HG02981 (cell line): ENCODE measurements at regions not wholly inside any gene's neighbourhood (a gene's known extent, or its start where the extent isn't known, plus 50 kb on each side); places are given as distances from the start of the nearest gene placed in this dataset.
A peak's percentile ranks its signal among the peaks of the same experiment; 100 is the strongest.
"Not testable (repeated sequence)": the region's sequence is repeated elsewhere in the genome, so short reads cannot be mapped to it uniquely, and the experiment has no call there.

Source experiments
- ATAC-seq: cut with Tn5 transposase; IDR thresholded peaks from one replicate; pipeline ENCODE4 v1.9.1; 2021; ENCODE audit warnings: mild to moderate bottlenecking, moderate library complexity; ENCODE audit not compliant: unreplicated experiment

DNA sequence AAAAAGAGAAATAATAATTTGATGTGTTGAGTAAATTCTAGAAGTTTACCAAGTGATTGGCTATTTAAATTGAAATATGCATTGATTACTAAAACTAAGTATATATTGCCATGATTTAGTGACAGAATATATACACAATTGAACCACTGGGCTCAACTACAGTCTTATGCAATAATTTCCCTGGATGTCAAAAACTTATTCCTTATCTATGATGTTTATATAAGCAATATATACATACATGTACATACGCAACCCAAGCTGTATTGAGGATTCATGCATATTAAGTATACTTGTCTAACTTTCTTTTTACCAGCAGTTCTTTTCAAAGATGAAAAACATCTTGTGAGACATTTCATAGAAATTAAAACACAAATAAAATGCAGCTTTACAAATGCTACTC is 165.8 kb downstream of the ZIC4 start:
- ATAC-seq: no peak

DNA sequence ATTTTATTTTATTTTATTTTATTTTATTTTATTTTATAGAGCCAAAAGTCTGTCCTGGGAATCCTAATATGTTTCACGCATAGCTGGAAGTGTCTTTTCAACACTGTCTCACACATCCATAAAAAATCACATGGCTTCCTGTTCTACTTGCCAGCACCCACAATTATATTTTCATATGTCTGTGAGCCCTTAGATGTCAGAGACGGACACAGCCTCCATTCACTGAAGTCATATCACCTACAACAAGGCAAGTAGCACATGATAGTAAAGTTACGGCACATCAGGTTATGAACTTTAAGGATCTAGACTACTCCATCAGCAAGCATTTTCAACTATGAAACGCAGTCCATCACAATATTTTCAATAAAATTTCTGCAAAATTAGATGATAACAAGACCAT is 168.4 kb downstream of the ZIC4 start:
- ATAC-seq: no peak

DNA sequence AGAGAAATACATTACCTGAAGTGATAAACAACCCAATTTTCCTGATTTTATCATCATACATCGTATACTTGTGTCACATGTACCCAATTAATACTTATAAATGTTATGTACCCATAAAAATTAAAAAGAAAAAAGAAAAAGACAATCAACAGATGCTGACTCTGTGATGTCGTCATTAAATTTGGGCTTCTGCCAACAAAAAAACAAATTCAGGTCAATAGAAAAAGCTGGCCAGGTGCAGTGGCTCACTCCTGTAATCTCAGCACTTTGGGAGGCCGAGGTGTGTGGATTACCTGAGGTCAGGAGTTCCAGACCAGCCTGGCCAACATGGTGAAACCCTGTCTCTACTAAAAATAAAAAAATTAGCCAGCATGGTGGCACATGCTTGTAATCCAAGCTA is 174.4 kb downstream of the ZIC4 start:
- not testable (repeated sequence) for ATAC-seq

DNA sequence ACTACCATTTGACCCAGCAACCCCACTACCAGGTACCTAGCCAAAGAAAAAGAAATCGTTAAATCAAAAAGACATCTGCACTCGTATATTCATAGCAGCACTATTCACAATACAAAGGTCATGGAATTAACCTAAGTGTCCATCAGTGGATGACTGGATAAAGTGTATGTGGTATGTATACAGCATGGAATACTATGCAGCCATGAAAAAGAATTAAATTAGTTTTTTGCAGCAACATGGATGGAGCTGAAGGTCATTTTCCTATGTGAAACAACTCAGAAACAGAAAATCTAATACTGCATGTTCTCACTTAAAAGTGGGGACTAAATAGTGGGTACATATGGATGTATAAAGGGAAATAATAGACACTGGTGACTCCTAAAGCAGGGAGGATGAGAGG is 175.2 kb downstream of the ZIC4 start:
- ATAC-seq: no peak

DNA sequence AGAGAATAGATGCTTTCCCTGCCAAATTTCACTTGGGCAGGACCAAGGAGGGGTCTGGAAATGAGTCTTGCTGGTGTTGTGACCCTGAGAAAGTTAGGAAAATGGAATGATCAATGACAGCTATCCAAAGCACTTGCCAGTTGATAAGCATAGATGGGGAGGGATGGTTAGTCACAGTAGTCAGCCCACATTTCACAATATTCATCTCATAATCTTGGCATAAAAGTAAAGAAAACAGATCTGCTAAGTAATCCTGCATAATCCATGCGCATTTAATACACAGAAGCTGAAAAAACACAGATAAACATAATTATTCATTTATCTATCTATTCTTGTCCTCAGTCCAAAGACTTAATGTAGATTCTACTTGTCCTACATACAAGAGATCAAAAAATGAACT is 184.1 kb downstream of the ZIC4 start:
- no peak for ATAC-seq

DNA sequence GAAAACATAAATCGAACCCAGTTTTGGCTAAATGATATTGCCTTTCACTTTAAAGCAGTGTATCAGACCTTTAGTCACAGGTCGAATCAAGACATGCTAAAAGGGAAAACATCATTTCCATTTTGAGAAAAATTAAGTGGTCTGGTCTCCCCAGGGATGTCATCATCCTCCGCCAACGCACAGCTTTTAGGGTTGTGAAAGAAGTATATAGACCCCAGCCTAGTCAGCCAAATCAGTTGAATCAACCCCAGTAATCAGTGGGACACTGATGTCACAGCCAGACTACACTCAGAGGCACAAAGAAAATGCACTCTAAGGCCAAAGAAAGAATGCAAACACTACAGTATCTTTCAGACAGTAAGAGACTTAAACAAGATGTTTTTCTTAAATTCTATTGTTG is 187.4 kb downstream of the ZIC4 start:
- no peak for ATAC-seq

DNA sequence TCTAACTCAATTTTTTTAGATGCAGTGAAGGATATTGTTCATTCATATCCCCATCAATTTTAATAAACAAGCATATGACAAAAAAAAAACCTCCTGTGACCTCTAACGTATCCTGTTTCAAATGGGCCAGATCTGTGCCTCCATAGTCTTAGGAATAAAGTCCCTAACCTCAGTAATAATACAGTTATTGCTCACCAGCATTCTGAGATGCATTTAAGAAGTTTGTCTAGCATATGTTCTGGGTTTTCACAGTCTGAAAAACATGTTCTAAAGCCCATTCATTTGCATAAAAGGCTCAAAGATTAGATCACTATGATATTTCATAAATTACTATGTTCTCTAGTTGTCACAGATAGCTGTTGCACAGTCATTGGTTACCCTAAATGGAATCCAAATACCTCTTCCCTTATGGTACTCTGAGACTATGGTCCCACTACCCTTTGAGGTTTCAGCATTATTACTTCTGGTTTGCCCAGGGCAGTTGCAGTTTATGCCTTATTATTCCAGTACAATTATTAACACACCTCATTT is 190.1 kb downstream of the ZIC4 start:
- no peak for ATAC-seq

DNA sequence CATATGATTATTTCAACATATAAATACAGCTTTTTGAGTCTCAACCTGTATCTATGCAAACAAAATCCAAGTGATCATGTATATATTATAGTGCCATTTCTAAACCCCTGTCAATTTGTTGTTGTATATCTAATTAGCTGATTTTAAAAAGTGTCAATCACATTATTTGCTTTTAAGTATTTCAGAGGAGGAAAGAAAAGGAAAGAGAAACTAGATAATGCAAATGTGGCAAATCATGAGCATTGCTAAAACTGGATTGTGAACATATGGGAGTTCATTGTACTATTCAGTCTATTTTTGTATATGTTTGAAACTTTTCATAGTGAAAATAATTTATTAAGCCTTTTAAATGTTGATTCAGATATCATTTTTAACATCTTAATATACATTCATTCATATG is 190.7 kb downstream of the ZIC4 start:
- ATAC-seq: no peak

DNA sequence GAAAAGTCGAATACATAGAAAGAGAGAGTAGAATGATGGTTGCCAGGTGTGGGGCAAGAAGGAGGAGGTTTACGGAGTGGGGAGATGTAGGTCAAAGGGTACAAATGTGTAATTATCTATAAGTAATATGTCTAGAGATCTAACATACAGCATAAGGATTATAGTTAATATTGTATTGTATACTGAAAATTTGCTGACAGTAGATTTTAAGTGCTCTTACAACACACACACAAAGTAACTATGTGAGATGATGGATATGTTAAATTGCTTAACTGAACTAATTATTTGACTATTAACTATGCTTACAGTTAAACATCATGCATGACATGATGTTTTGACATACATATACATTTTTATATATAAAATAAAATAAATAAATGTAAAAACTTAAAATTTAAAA is 192.7 kb downstream of the ZIC4 start:
- no peak for ATAC-seq

DNA sequence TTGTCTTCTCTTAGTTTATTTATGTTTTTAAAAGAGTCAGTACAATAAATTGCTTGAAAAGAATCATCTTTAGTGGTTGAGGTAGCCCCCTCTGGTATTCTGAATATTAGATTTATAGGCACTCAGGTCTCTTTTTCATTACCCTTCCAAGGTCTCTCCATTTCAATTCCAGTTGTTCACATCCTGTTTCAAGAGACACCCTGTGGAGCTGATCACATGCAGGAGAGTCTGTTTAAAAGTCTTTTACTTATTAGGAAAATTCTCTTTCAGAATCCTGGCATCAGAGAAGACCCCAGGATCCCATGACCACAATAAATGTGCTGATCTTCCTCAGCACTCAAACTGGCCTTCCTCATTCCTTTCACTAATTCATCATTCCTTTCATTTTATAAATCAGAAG is 195.7 kb downstream of the ZIC4 start:
- ATAC-seq: no peak

DNA sequence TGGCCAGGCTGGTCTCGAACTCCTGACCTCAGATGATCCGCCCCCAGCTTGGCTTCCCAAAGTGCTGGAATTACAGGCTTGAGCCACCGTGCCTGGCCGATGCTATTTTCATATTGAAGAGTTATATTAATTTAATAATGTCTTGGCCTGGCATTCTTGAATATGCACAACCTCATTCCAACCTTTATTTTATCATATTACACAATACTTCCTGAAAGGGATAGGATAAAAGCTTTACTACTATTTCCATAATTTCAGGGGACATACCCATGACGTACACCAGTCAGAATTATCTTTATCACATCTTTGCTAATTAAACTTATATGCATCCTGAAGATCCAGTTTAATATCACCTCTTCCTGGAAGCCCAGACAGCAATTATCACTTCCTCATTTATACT is 205.3 kb downstream of the ZIC4 start:
- ATAC-seq: no peak

DNA sequence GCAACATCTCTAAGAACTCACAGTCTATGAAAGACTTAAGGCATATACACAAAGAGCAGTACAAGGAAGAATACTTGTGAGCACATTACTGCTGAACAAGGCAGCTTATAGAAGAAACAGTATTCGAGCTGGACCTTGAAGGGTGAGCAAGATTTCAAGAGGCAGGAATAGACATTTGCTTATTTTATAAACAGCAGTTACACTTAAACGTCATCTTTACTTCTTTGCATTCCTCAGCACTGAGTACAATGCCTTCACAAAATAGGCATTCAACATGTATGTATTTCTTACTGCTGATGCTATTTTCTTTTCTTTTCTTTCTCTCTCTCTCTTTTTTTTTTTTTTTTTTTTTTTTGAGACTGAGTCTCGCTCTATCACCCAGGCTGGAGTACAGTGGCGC is 205.8 kb downstream of the ZIC4 start:
- ATAC-seq: no peak

DNA sequence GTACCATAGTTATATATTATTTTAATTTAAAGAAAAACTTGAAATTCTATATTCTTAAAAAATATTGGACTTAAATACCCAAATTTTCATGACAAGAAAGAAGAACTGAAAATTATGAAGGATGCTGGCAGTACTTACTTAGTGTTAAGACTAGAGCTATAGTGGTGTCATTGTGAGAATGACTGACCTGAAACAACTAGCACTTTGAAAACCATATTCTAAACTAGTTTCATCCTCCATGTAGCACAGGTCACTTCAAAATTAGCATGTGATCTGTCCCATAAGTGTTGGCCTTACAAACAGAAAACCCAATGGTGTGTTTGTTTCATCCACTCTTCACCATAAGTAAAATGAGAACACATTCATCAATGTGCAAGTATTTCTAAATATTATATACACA is 208.6 kb downstream of the ZIC4 start:
- no peak for ATAC-seq

DNA sequence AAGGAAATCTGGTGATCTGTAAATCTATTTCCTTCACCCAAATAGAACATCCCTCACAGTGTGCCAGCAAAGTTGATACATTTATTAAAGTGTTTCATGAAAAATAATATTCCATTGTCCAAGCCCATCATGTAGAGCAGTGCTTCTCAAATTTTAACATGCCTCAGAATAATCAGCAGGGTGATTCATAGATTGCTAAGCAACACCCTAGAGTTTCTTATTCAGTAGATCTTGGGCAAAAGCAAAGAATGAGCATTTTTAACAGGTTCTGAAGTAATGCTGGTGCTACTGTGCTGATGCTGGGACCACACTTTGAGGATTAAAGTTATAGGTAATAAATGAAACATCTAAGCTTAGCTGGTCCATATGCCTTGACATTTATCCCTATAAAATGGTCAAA is 210.5 kb downstream of the ZIC4 start:
- ATAC-seq: no peak

DNA sequence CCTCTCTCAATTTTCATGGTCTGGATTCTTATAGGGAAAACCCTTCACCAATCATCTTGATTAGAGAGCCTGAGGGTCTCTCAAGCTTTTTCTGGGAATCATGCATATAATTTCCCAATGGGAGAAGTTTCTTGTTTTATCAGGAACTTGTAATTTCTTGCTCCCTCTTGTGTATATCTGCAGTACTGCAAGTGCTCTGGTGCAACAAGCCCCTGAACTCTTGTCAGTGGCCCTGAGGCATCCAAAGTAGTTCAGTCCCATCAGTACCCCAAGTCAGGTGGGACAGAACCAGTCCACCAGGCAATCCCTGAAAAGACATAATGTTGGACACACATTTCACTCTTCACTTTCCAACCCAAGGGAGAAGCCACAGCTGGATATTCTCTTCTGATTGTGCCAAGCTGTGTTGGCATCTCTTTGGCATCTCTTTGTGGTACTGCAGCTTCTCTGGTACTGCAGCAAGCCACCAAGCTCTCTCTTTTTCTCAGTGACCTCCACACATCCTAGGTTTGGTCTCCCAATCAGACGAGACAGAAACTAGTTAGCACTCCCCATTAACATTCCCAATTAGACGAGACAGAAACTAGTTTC is 214.5 kb downstream of the ZIC4 start:
- ATAC-seq: peak; percentile 74

DNA sequence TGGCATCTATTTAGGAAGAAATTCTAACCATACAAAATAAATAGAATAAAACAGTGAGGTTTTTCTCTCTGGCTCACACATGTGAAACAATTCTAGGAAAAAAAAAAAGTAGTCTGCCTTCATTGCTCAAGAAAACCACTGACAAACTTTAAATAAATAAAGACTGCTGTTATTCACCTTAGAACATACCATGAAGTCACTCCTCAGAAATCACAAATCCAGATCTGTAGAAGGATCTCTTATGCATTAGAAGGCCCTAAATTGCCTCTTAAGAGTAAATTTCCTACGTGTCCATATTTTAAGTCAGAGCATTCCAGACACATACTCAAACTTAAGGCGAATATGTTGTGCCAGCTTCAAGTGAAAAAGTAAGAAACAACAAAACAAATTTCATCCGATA is 217.3 kb downstream of the ZIC4 start:
- ATAC-seq: no peak

DNA sequence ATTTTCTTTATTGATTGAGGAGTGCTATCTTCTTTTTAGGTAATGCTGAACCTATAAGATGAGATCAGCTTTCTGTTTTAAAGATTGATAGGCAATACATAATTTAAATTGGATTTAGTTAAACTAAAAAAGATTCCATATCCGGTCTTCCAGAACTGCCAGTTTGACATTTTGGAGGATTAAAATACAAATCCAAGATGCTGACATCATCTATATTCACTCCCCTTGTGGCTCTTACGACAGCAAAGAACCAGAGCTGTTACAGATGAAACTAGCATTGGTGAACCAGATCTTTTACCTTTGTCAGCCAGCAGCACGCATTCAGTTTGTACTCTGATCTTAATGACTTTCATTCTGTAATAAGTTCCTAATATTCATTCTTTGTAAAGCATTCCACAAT is 218.7 kb downstream of the ZIC4 start:
- no peak for ATAC-seq

DNA sequence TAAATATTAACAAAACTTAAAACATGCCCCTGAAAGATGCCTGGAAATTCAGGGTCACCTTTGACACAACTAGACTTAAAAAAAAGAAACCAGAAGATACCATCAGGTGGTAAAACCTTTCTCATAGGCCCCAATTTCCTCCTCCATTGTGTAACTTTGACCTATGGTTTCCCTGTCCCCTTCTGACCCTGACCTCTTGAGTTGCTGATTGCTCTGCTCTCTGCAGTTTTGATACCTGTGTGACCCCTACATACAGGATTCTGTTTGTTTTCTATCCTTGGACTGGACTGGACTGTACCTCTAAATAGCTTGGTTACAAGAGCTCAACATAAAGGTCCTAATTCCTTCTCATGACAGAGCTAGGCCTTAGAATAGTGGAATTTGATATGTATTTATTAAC is 220.6 kb downstream of the ZIC4 start:
- no peak for ATAC-seq

DNA sequence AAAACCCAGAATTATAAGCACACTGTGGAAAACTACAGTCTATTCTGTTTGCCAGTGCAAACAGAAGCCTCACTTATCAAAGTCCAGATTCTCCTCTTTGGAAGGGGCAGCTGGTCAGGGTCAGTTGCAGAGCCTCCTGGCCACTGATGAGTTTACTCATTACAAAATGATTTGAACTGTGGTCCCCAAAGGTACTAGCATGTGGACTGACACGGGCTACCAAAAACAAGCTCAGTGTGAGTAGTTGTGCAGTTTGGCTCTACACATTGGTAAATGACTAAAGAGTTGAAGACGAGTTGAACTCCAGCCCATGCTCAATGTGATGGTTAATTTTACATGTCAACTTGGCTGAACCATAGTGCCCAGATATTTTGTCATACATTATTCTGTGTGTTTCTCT is 221.5 kb downstream of the ZIC4 start:
- ATAC-seq: no peak

DNA sequence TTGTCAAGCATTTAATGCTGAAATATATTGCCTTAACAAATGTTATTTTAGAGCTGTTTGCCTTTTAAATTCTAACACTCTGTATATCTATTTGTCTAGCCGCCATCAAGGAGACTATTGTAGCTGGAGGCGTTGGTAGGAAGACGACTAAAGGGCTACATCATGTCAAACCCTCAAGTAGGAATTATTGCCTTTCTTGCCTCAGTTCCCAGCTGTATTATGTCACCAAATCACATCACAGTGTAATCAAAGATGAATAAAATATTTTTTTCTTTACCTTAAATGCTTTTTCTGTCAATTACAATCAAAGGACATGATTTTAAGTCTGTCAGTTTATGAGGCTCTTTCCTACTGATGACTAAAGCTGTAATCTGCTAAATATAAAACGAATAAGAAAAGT is 233.1 kb downstream of the ZIC4 start:
- no peak for ATAC-seq

DNA sequence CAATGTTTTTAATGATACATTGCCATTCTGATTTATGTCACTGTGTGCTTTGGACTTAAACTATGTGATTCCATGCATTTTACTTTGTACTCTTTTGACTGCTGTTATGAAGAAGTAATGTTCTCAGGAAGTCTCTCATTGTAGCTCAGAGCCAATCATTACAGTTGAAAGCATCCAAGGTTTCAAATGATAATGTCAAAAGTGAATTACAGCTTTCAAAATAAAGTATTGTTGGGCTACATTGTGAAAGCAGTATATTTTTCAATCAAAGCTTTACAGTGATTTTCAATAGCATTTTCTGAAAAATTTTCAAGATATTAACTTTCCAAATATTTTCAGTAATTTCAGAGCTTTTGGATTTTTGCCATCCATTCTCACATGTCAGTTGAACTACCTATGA is 243.6 kb downstream of the ZIC4 start:
- no peak for ATAC-seq

DNA sequence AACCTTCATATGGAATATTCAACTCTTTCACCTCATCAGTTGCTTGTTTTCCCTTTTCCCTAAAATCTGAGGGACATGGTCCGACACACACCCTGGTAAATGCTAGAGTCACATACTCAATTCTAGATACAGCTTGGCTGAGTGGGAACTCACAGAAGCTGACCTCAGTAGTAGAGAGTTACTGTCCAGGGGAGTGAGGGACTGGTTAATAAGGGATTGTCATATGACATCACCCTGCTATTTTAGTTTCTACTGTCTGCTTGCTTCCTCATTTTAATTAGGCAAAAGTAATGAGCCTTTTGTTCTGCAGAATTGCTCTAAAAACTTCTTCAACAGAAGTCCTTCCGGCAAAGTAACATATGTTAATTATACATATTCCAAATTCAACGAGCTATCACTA is 244.5 kb downstream of the ZIC4 start:
- no peak for ATAC-seq

DNA sequence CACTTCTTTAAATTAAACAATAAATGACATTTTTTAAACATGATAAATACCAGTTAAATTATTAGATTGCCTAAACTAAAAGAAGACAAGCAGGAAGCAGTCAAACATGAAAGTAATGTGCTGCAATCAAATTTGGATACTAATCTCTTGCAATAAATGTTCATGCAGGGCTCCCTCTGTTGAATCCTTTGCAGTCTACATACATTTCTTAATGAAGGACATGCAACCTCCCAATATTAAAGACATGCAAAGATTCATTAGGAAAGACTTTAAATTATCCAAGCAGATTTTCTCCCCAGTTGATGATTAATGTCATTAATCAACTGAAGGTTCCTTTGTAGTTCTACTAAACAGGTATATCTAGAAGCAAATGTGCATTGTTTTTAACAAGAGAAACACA is 245.4 kb downstream of the ZIC4 start:
- ATAC-seq: no peak

DNA sequence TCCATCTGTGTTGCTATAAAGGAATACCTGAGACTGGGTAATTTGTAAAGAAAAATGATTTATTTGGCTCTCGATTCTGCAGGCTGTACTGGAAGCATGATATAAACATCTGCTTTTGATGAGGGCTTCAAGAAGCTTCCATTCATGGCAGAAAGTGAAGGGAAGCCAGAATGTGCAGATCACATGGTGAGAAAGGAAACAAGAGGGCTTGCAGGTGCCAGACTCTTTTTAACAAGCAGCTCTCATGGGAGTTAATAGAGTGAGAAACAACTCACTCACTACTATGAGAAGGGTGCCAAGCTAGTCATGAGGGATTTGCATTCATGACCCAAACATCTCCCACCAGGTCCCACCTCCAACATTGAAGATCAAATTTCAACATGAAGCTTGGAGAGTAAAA is 247.2 kb downstream of the ZIC4 start:
- no peak for ATAC-seq
